Astrocyte (in vitro differentiated cells and primary cell): ENCODE measurements at regions not wholly inside any gene's neighbourhood (a gene's known extent, or its start where the extent isn't known, plus 50 kb on each side); places are given as distances from the start of the nearest gene placed in this dataset.

Source experiments
- EZH2 ChIP-seq: IDR thresholded peaks from 2 replicates; pipeline ENCODE4 v1.6.1; 2012; ENCODE audit warnings: mild to moderate bottlenecking, low read length, inconsistent platforms; ENCODE audit not compliant: insufficient read depth
- TF ChIP-seq, protein P1 (sequence below): IDR thresholded peaks from 2 replicates; pipeline ENCODE4 v1.5.1; 2011; ENCODE audit warnings: low read depth, mild to moderate bottlenecking, inconsistent platforms, low read length, moderate library complexity; ENCODE audit not compliant: insufficient read depth

DNA sequence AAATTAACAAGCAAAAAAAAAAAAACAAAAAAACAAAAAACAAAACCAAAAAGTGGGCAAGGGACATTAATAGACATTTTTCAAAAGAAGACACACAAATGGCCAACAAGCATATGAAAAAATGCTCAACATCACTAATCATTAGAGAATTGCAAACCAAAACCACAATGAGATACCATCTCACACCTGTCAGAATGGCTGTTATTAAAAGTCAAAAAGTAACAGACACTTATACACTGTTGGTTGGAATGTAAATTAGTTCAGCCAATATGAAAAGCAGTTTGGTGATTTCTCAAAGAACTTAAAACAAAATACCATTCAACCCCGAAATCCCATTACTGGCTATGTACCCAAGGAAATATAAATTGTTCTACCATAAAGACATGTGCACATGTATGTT, 222.4 kb upstream of the CD96 start:
- TF ChIP-seq, protein P1, sequence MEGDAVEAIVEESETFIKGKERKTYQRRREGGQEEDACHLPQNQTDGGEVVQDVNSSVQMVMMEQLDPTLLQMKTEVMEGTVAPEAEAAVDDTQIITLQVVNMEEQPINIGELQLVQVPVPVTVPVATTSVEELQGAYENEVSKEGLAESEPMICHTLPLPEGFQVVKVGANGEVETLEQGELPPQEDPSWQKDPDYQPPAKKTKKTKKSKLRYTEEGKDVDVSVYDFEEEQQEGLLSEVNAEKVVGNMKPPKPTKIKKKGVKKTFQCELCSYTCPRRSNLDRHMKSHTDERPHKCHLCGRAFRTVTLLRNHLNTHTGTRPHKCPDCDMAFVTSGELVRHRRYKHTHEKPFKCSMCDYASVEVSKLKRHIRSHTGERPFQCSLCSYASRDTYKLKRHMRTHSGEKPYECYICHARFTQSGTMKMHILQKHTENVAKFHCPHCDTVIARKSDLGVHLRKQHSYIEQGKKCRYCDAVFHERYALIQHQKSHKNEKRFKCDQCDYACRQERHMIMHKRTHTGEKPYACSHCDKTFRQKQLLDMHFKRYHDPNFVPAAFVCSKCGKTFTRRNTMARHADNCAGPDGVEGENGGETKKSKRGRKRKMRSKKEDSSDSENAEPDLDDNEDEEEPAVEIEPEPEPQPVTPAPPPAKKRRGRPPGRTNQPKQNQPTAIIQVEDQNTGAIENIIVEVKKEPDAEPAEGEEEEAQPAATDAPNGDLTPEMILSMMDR: no peak
- no peak for TF ChIP-seq EZH2
